Neural cell (in vitro differentiated cells): ENCODE measurements at regions not wholly inside any gene's neighbourhood (a gene's known extent, or its start where the extent isn't known, plus 50 kb on each side); places are given as distances from the start of the nearest gene placed in this dataset.

ENCODE experiments used
- EZH2 ChIP-seq: fragments of 200-600, 300-800 bp; shearing (Covaris generic), sonication (generic); IDR thresholded peaks from 2 replicates; pipeline ENCODE4 v1.6.1; 2014; ENCODE audit warnings: antibody characterized with exemption, low read length, borderline replicate concordance, mild to moderate bottlenecking; ENCODE audit not compliant: insufficient read depth, poor library complexity, severe bottlenecking
- POLR2AphosphoS5 ChIP-seq: IDR thresholded peaks from 2 replicates; pipeline ENCODE4 v1.6.1; 2012
- TF ChIP-seq, protein P1 (sequence below): fragments of 450-650 bp; IDR thresholded peaks from 2 replicates; pipeline ENCODE4 v1.5.1; 2014; ENCODE audit warnings: antibody characterized with exemption, mild to moderate bottlenecking, moderate library complexity; ENCODE audit not compliant: poor library complexity, severe bottlenecking

GRCh38 chr13:29677627-29678026, 82.1 kb upstream of the SLC7A1 start:
- TF ChIP-seq POLR2AphosphoS5 (no peak), EZH2 (no peak)
- TF ChIP-seq, protein P1, sequence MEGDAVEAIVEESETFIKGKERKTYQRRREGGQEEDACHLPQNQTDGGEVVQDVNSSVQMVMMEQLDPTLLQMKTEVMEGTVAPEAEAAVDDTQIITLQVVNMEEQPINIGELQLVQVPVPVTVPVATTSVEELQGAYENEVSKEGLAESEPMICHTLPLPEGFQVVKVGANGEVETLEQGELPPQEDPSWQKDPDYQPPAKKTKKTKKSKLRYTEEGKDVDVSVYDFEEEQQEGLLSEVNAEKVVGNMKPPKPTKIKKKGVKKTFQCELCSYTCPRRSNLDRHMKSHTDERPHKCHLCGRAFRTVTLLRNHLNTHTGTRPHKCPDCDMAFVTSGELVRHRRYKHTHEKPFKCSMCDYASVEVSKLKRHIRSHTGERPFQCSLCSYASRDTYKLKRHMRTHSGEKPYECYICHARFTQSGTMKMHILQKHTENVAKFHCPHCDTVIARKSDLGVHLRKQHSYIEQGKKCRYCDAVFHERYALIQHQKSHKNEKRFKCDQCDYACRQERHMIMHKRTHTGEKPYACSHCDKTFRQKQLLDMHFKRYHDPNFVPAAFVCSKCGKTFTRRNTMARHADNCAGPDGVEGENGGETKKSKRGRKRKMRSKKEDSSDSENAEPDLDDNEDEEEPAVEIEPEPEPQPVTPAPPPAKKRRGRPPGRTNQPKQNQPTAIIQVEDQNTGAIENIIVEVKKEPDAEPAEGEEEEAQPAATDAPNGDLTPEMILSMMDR, result no peak
